GM23248 (cell line): ENCODE measurements at regions not wholly inside any gene's neighbourhood (a gene's known extent, or its start where the extent isn't known, plus 50 kb on each side); places are given as distances from the start of the nearest gene placed in this dataset.
A peak's percentile ranks its signal among the peaks of the same experiment; 100 is the strongest.

Experiments
- DNase-seq: peaks from one replicate; pipeline ENCODE4 v3.0.0-alpha.2; 2015
- H2AFZ ChIP-seq: fragments of 200-600 bp; sonication (generic); 2 replicates; pipeline ENCODE4 v1.6.1; 2016; ENCODE audit warnings: antibody characterized with exemption
- H3F3A ChIP-seq: fragments of 200-600 bp; sonication (generic); 2 replicates; pipeline ENCODE4 v1.6.1; 2016; ENCODE audit warnings: mild to moderate bottlenecking, antibody characterized with exemption, mixed run types; ENCODE audit not compliant: insufficient read depth
- H3K27ac ChIP-seq: fragments of 200-600 bp; sonication (generic); 2 replicates; pipeline ENCODE4 v1.5.1; 2016; ENCODE audit warnings: mild to moderate bottlenecking
- H3K27me3 ChIP-seq: fragments of 200-600 bp; sonication (generic); replicated peaks from 2 replicates; pipeline ENCODE4 v1.6.1; 2016; ENCODE audit warnings: mild to moderate bottlenecking; ENCODE audit not compliant: insufficient read depth
- H3K36me3 ChIP-seq: fragments of 200-600 bp; sonication (generic); 2 replicates; pipeline ENCODE4 v1.6.1; 2016; ENCODE audit warnings: low read depth, mild to moderate bottlenecking
- H3K4me1 ChIP-seq: fragments of 200-600 bp; sonication (generic); 2 replicates; pipeline ENCODE4 v1.6.1; 2016; ENCODE audit warnings: mild to moderate bottlenecking; ENCODE audit not compliant: insufficient read depth
- H3K4me2 ChIP-seq: fragments of 200-600 bp; sonication (generic); one replicate; pipeline ENCODE4 v1.6.1; 2016; ENCODE audit warnings: mild to moderate bottlenecking; ENCODE audit not compliant: unreplicated experiment
- H3K4me3 ChIP-seq: fragments of 200-600 bp; sonication (generic); 2 replicates; pipeline ENCODE4 v1.5.1; 2016; ENCODE audit warnings: mild to moderate bottlenecking
- H3K79me2 ChIP-seq: fragments of 200-600 bp; sonication (generic); 2 replicates; pipeline ENCODE4 v1.6.1; 2016; ENCODE audit warnings: mild to moderate bottlenecking; ENCODE audit not compliant: insufficient read depth
- H3K9ac ChIP-seq: fragments of 200-600 bp; sonication (generic); 2 replicates; pipeline ENCODE4 v1.6.1; 2016; ENCODE audit warnings: mild to moderate bottlenecking
- H3K9me2 ChIP-seq: fragments of 200-600 bp; sonication (generic); 2 replicates; pipeline ENCODE4 v1.6.1; 2016; ENCODE audit warnings: mixed run types, mild to moderate bottlenecking, moderate library complexity; ENCODE audit not compliant: insufficient read depth
- H3K9me3 ChIP-seq: fragments of 200-600 bp; sonication (generic); one replicate; pipeline ENCODE4 v1.6.1; 2017; ENCODE audit warnings: low read depth
- H4K20me1 ChIP-seq: fragments of 200-600 bp; sonication (generic); 2 replicates; pipeline ENCODE4 v1.6.0; 2016; ENCODE audit not compliant: insufficient read depth
- EZH2 ChIP-seq: fragments of 200-600 bp; sonication (generic); IDR thresholded peaks from 2 replicates; pipeline ENCODE4 v1.6.1; 2018; ENCODE audit warnings: antibody characterized with exemption, mild to moderate bottlenecking; ENCODE audit not compliant: insufficient read depth, poor library complexity, severe bottlenecking
- EZH2phosphoT487 ChIP-seq: fragments of 200-600 bp; sonication (generic); IDR thresholded peaks from 2 replicates; pipeline ENCODE4 v1.6.1; 2018; ENCODE audit warnings: antibody characterized with exemption, moderate library complexity, mild to moderate bottlenecking, low read depth; ENCODE audit not compliant: insufficient read depth
- WGBS, 2 experiments: methylation state at CpG; one replicate each; pipeline ENCODE4 v1.1.6; 2015 to 2017; ENCODE audit warnings: low lambda C conversion rate in 2 of 2, low coverage in 1 of 2; ENCODE audit errors: missing lambda C conversion rate in 2 of 2; 5-methylcytosine and 5-hydroxymethylcytosine counted together
- in situ Hi-C: fragments of 300-500 bp; cut with MboI; formaldehyde crosslinking; loops from 2 replicates; pipeline ENCODE4 v1.15.0; 2020

- Histone ChIP-seq H3K9ac (no peak overlapping the region), H3K4me3 (no peak overlapping the region), H3K4me2 (peak overlapping the region; percentile 35), H3K4me1 (peaks cover 21% of the 10 kb centered on the region), H2AFZ (peak overlapping the region; percentile 39; the same call in 1 of the 2 replicates), H3K27ac (peak overlapping the region; percentile 73), H3K36me3 (no peaks in the 10 kb centered on the region), H4K20me1 (no peaks in the 10 kb centered on the region), H3K79me2 (no peaks in the 10 kb centered on the region), H3K9me3 (no peaks in the 10 kb centered on the region), H3K27me3 (no peaks in the 10 kb centered on the region), H3F3A (peaks cover 31% of the 10 kb centered on the region), H3K9me2 (peaks cover 6% of the 10 kb centered on the region; the same call in 1 of the 2 replicates)
- no peak for DNase-seq
- in situ Hi-C loops: no loop called here
- no peak for TF ChIP-seq EZH2phosphoT487
- no peak for TF ChIP-seq EZH2
- WGBS, 2 experiments: 99% methylated on average over 3 of the region's 3 CpGs
Measured at GRCh38 chr2:161031511-161031910, 128.7 kb upstream of the TANK start.

GRCh38 chr2:161032635-161033034, 127.6 kb upstream of the TANK start:
- no peak for DNase-seq
- no peak for TF ChIP-seq EZH2
- no peak for TF ChIP-seq EZH2phosphoT487
- no peaks in the 10 kb centered on the region for H3K79me2 ChIP-seq
- no peak overlapping the region for H3K4me3 ChIP-seq
- H3K36me3 ChIP-seq: no peaks in the 10 kb centered on the region
- no peak overlapping the region for H3K4me2 ChIP-seq
- H3K27ac ChIP-seq: no peak overlapping the region
- WGBS, 2 experiments: 90 to 93% methylated on average over 7 of the region's 7 CpGs
- H3K4me1 ChIP-seq: peaks cover 21% of the 10 kb centered on the region
- in situ Hi-C loops: no loop called here
- no peak overlapping the region for H2AFZ ChIP-seq
- H3K9me2 ChIP-seq: peaks cover 6% of the 10 kb centered on the region; the same call in 1 of the 2 replicates
- H4K20me1 ChIP-seq: no peaks in the 10 kb centered on the region
- H3K9ac ChIP-seq: no peak overlapping the region
- no peaks in the 10 kb centered on the region for H3K27me3 ChIP-seq
- H3F3A ChIP-seq: peaks cover 31% of the 10 kb centered on the region
- no peaks in the 10 kb centered on the region for H3K9me3 ChIP-seq

GRCh38 chr2:161033059-161033660, 127.1 kb upstream of the TANK start:
- Histone ChIP-seq H3K4me2 (no peak overlapping the region), H3F3A (peaks cover 31% of the 10 kb centered on the region), H4K20me1 (no peaks in the 10 kb centered on the region), H3K4me1 (peaks cover 21% of the 10 kb centered on the region), H3K9me3 (no peaks in the 10 kb centered on the region), H3K27ac (no peak overlapping the region), H3K9ac (no peak overlapping the region), H3K36me3 (no peaks in the 10 kb centered on the region), H2AFZ (no peak overlapping the region), H3K79me2 (no peaks in the 10 kb centered on the region), H3K9me2 (peaks cover 6% of the 10 kb centered on the region; the same call in 1 of the 2 replicates), H3K27me3 (no peaks in the 10 kb centered on the region), H3K4me3 (no peak overlapping the region)
- WGBS, 2 experiments: 87 to 95% methylated on average over 2 of the region's 2 CpGs
- in situ Hi-C loops: no loop called here
- no peak for TF ChIP-seq EZH2
- no peak for TF ChIP-seq EZH2phosphoT487
- DNase-seq: no peak

- in situ Hi-C loops: no loop called here
- H3K4me2 ChIP-seq: no peak overlapping the region
- H3K27ac ChIP-seq: no peak overlapping the region
- no peaks in the 10 kb centered on the region for H4K20me1 ChIP-seq
- no peak overlapping the region for H2AFZ ChIP-seq
- H3K79me2 ChIP-seq: no peaks in the 10 kb centered on the region
- H3K9ac ChIP-seq: no peak overlapping the region
- no peaks in the 10 kb centered on the region for H3K27me3 ChIP-seq
- H3K4me1 ChIP-seq: 0 out of 2 replicates have a peak, but pooled peaks cover under 1% of the 10 kb centered on the region
- H3F3A ChIP-seq: 0 out of 2 replicates have a peak, but pooled peaks cover 2% of the 10 kb centered on the region
- no peak for DNase-seq
- no peak overlapping the region for H3K4me3 ChIP-seq
- H3K9me3 ChIP-seq: no peaks in the 10 kb centered on the region
- H3K9me2 ChIP-seq: no peaks in the 10 kb centered on the region
- 9 to 15% methylated on average over 1 of the region's 1 CpG for WGBS, 2 experiments
- TF ChIP-seq EZH2phosphoT487: no peak
- TF ChIP-seq EZH2: no peak
- no peaks in the 10 kb centered on the region for H3K36me3 ChIP-seq
Measured at GRCh38 chr2:161036926-161037325, 123.3 kb upstream of the TANK start.
